OCI-LY3 (cell line): ENCODE measurements at regions not wholly inside any gene's neighbourhood (a gene's known extent, or its start where the extent isn't known, plus 50 kb on each side); places are given as distances from the start of the nearest gene placed in this dataset.
"Not testable (repeated sequence)": the region's sequence is repeated elsewhere in the genome, so short reads cannot be mapped to it uniquely, and the experiment has no call there.

Experiments used
- H2AFZ ChIP-seq: fragments of 200-600, 300-600 bp; shearing (Covaris generic); 2 replicates; pipeline ENCODE4 v1.6.0; 2014; ENCODE audit warnings: antibody characterized with exemption, low read depth, low read length
- H3K27ac ChIP-seq: fragments of 200-600, 300-600 bp; sonication (generic); 2 replicates; pipeline ENCODE4 v1.5.1; 2014; ENCODE audit warnings: mild to moderate bottlenecking, low read length, moderate library complexity, mixed read lengths
- H3K27me3 ChIP-seq: fragments of 200-600, 300-600 bp; sonication (generic); 2 replicates; pipeline ENCODE4 v1.6.1; 2014; ENCODE audit warnings: low read depth, low read length, mixed read lengths
- H3K36me3 ChIP-seq: fragments of 200-600, 300-600 bp; sonication (generic); replicated peaks from 2 replicates; pipeline ENCODE3; 2014; ENCODE audit warnings: low read depth, low read length, mixed read lengths
- H3K4me1 ChIP-seq: fragments of 300-600, 200-600 bp; sonication (generic); 2 replicates; pipeline ENCODE4 v1.6.1; 2014; ENCODE audit warnings: low read length, mixed read lengths
- H3K4me2 ChIP-seq: fragments of 200-600, 300-600 bp; sonication (generic); 2 replicates; pipeline ENCODE4 v1.6.1; 2014; ENCODE audit warnings: low read length, mixed read lengths
- H3K4me3 ChIP-seq: fragments of 300-600, 200-600 bp; sonication (generic); 2 replicates; pipeline ENCODE4 v1.5.1; 2014; ENCODE audit warnings: antibody characterized with exemption, mild to moderate bottlenecking, low read length, moderate library complexity
- H3K79me2 ChIP-seq: fragments of 300-600, 200-600 bp; shearing (Covaris generic); 2 replicates; pipeline ENCODE4 v1.6.1; 2014; ENCODE audit warnings: mild to moderate bottlenecking, low read length, mixed read lengths
- H3K9ac ChIP-seq: fragments of 300-600, 200-600 bp; shearing (Covaris generic); 2 replicates; pipeline ENCODE4 v1.6.0; 2014; ENCODE audit warnings: mild to moderate bottlenecking, low read length, moderate library complexity
- H3K9me3 ChIP-seq: fragments of 200-600, 300-600 bp; shearing (Covaris generic); 2 replicates; pipeline ENCODE4 v1.6.1; 2014; ENCODE audit warnings: low read length, mixed read lengths; ENCODE audit not compliant: insufficient read depth
- H4K20me1 ChIP-seq: fragments of 200-600, 300-600 bp; sonication (generic); 2 replicates; pipeline ENCODE4 v1.6.1; 2016; ENCODE audit warnings: low read length, mixed read lengths; ENCODE audit not compliant: insufficient read depth
- EZH2phosphoT487 ChIP-seq: fragments of 200-600 bp; shearing (Covaris generic); IDR thresholded peaks from 2 replicates; pipeline ENCODE4 v1.6.1; 2018; ENCODE audit warnings: antibody characterized with exemption, mixed run types, low read depth
- TF ChIP-seq, protein P1 (sequence below): fragments of 200-600, 300-600 bp; sonication (generic); IDR thresholded peaks from 2 replicates; pipeline ENCODE4 v1.5.1; 2014; ENCODE audit warnings: antibody characterized with exemption, low read length, low read depth

DNA sequence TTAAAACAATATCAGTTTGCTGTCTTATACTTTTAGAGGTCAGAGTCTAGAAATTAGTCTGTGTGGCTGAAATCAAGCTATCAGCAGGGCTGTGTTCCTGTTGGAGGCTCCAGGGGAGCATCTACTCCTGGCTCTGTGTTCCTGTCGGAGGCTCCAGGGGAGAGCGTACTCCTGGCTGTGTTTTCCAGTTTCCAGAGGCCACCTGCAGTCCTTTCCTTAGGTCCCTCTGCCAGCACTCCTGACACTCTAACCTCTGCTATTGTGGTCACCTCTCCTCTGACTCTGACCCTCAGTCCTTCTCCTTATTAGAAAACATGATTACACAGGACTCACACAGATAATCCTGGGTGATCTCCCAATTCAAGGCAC is 1140.7 kb upstream of the TMEM132C start:
- H3K4me3 ChIP-seq = no peak overlapping the region
- H4K20me1 ChIP-seq = no peaks in the 10 kb centered on the region
- H2AFZ ChIP-seq = no peak overlapping the region
- peaks cover 8% of the 10 kb centered on the region for H3K4me1 ChIP-seq
- TF ChIP-seq EZH2phosphoT487 = no peak
- TF ChIP-seq, protein P1, sequence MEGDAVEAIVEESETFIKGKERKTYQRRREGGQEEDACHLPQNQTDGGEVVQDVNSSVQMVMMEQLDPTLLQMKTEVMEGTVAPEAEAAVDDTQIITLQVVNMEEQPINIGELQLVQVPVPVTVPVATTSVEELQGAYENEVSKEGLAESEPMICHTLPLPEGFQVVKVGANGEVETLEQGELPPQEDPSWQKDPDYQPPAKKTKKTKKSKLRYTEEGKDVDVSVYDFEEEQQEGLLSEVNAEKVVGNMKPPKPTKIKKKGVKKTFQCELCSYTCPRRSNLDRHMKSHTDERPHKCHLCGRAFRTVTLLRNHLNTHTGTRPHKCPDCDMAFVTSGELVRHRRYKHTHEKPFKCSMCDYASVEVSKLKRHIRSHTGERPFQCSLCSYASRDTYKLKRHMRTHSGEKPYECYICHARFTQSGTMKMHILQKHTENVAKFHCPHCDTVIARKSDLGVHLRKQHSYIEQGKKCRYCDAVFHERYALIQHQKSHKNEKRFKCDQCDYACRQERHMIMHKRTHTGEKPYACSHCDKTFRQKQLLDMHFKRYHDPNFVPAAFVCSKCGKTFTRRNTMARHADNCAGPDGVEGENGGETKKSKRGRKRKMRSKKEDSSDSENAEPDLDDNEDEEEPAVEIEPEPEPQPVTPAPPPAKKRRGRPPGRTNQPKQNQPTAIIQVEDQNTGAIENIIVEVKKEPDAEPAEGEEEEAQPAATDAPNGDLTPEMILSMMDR = no peak
- H3K79me2 ChIP-seq = no peaks in the 10 kb centered on the region
- H3K9ac ChIP-seq = no peak overlapping the region
- H3K9me3 ChIP-seq = no peaks in the 10 kb centered on the region
- no peak overlapping the region for H3K4me2 ChIP-seq
- H3K27me3 ChIP-seq = no peaks in the 10 kb centered on the region
- no peak overlapping the region for H3K27ac ChIP-seq
- no peaks in the 10 kb centered on the region for H3K36me3 ChIP-seq

DNA sequence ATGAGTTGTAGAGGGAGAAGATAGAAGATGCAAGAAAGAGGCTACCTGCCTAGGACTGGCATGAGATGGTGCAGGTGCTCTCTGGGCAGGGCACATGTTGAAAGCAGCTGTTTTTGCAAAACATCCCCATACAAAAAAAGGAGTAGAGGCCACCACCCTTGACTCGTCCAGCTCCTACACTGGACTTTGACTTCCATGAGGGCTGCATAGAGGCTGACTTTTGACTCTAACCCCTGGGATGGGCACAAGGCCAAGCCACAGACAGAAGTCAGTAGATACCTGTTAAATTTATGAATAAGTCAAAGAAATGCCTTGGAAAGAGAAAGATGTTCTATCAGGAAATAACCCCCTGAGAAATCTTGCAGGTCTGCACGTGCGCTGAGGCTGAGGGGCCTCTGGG is 1139.1 kb upstream of the TMEM132C start:
- no peaks in the 10 kb centered on the region for H3K9me3 ChIP-seq
- peaks cover 12% of the 10 kb centered on the region for H3K4me1 ChIP-seq
- H4K20me1 ChIP-seq = no peaks in the 10 kb centered on the region
- no peak overlapping the region for H3K9ac ChIP-seq
- no peaks in the 10 kb centered on the region for H3K36me3 ChIP-seq
- no peak overlapping the region for H3K4me2 ChIP-seq
- H2AFZ ChIP-seq = no peak overlapping the region
- no peaks in the 10 kb centered on the region for H3K79me2 ChIP-seq
- no peaks in the 10 kb centered on the region for H3K27me3 ChIP-seq
- no peak for TF ChIP-seq EZH2phosphoT487
- TF ChIP-seq, protein P1 = no peak
- H3K4me3 ChIP-seq = no peak overlapping the region
- H3K27ac ChIP-seq = no peak overlapping the region

DNA sequence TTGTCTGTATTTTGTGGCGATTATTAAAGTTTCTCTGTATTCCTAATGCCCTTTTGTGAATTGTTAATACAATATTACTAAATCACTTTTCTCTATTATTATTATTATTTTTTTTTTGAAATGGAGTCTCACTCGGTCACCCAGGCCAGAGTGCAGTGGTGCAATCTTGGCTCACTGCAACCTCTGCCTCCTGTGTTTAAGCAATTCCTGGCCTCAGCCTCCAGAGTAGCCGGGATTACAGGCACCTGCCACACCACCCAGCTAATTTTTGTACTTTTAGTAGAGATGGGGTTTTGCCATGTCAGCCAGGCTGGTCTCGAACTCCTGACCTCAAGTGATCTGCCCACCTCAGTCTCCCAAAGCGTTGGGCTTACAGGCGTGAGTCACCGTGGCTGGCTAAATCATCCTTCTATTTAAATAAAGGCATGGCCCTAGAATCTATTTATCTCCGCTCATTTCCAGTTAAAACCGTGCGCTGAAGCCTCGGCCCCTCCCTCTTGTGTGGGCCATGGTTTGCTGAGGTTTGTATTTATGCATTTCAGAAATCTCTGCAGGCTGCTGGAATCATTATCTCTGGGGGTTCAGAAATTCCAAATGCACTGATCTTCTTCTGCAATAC is 1136.4 kb upstream of the TMEM132C start:
- no peaks in the 10 kb centered on the region for H4K20me1 ChIP-seq

DNA sequence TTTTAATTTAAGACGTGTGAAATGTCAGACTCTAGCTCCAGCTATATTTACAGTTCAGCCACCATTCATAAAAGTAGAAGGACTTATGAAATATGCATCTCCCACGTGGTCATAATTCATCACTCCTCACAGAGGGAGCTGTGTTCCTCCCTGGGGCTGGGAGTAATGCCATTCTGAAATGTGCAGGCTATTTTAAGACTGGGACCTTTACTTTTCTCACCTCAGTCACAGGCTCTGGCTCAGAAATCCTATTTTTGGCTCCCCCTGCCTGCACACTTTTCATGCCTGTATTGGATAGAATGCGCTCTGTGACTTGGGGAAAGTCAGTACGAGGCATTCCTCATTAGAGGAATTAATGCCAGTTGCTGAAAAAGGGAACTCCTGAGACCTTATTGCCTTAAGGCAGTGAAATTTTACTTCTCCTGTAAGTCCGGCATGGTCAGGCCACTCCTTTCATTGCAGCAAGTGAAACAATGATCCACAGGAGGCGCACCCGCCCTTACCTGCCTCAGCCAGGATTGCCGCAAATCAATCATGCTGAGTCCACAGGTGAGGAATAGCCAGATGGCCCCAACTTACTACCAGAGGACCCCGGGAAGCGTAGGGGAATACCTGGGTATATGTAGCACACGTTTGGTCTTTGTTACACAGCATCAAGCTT is 1133.2 kb upstream of the TMEM132C start:
- H2AFZ ChIP-seq = no peak overlapping the region
- H3K27me3 ChIP-seq = no peaks in the 10 kb centered on the region
- no peaks in the 10 kb centered on the region for H3K36me3 ChIP-seq
- H3K4me3 ChIP-seq = no peak overlapping the region
- H3K4me1 ChIP-seq = peaks cover 4% of the 10 kb centered on the region; the same call in 1 of the 2 replicates
- H4K20me1 ChIP-seq = no peaks in the 10 kb centered on the region
- no peak overlapping the region for H3K9ac ChIP-seq
- no peaks in the 10 kb centered on the region for H3K79me2 ChIP-seq
- no peaks in the 10 kb centered on the region for H3K9me3 ChIP-seq
- H3K4me2 ChIP-seq = no peak overlapping the region
- TF ChIP-seq, protein P1 = no peak
- no peak for TF ChIP-seq EZH2phosphoT487
- H3K27ac ChIP-seq = no peak overlapping the region

More for the DNA sequence above, 1136.4 kb upstream of the TMEM132C start:
- no peak overlapping the region for H2AFZ ChIP-seq
- no peak overlapping the region for H3K9ac ChIP-seq
- TF ChIP-seq EZH2phosphoT487 = no peak
- TF ChIP-seq, protein P1 = no peak
- H3K79me2 ChIP-seq = no peaks in the 10 kb centered on the region
- no peaks in the 10 kb centered on the region for H3K27me3 ChIP-seq
- H3K4me1 ChIP-seq = peaks cover 8% of the 10 kb centered on the region
- H3K36me3 ChIP-seq = no peaks in the 10 kb centered on the region
- no peaks in the 10 kb centered on the region for H3K9me3 ChIP-seq
- H3K4me3 ChIP-seq = no peak overlapping the region
- no peak overlapping the region for H3K4me2 ChIP-seq
- H3K27ac ChIP-seq = no peak overlapping the region

DNA sequence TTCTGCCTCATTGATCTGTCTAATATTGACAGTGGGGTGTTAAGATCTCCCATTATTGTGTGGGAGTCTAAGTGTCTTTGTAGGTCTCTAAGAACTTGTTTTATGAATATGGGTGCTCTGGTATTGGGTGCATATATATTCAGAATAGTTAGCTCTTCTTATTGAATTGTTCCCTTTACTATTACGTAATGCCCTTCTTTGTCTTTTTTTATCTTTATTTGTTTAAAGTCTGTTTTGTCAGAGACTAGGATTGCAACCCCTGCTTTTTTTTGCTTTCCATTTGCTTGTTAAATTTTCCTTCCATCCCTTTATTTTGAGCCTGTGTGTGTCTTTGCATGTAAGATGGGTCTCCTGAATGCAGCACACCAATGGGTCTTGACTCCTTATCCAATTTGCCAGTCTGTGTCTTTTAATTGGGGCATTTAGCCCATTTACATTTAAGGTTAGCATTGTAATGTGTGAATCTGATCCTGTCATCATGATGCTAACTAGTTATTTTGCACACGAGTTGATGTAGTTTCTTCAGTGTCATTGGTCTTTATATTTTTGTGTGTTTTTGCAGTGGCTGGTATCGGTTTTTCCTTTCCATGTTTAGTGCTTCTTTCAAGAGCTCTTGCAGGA is 1126.0 kb upstream of the TMEM132C start:
- H3K9me3 ChIP-seq, H3K4me2 ChIP-seq, H4K20me1 ChIP-seq, H3K27me3 ChIP-seq, H3K4me1 ChIP-seq, H3K27ac ChIP-seq, H3K9ac ChIP-seq, H2AFZ ChIP-seq, H3K4me3 ChIP-seq, H3K79me2 ChIP-seq, H3K36me3 ChIP-seq: not testable (repeated sequence)
